B cell (primary cell): ENCODE measurements at regions not wholly inside any gene's neighbourhood (a gene's known extent, or its start where the extent isn't known, plus 50 kb on each side); places are given as distances from the start of the nearest gene placed in this dataset.

Experiments used
- ATAC-seq: fragments of 200-7000 bp; cut with Tn5 transposase; one replicate; pipeline ENCODE4 v1.10.0; 2021; ENCODE audit warnings: low read depth, mild to moderate bottlenecking, moderate number of reproducible peaks, moderate library complexity
- CTCF ChIA-PET: fragments of 350-600 bp; sonication (Branson Sonifier 250); formaldehyde crosslinking; loops from one replicate; lab custom pipeline; 2021; ENCODE audit warnings: antibody characterized with exemption, inconsistent platforms; lab: Charles Lee
- POLR2A ChIA-PET: fragments of 350-600 bp; sonication (Branson Sonifier 250); formaldehyde crosslinking; loops from one replicate; lab custom pipeline; 2021; ENCODE audit warnings: antibody characterized with exemption; lab: Charles Lee
- DNase-seq: peaks from one replicate; pipeline ENCODE4 v3.0.0; 2013
- H2AFZ ChIP-seq: 2 replicates; pipeline ENCODE4 v1.6.1; 2012; ENCODE audit warnings: mild to moderate bottlenecking, low read depth, low read length; ENCODE audit not compliant: insufficient read depth, poor library complexity, severe bottlenecking
- H3K27ac ChIP-seq, 2 donors: 1 replicate in 1 of 2; 2 replicates in 1 of 2; pipeline ENCODE4 v1.5.1; 2012 to 2013; ENCODE audit warnings: low read length in 2 of 2, mild to moderate bottlenecking in 2 of 2, moderate library complexity in 1 of 2
- H3K27me3 ChIP-seq, 4 experiments: fragments of 200-600 bp in 1 of 4; sonication (generic) in 1 of 4; replicated peaks in 1 of 4; 1 replicate in 2 of 4; 2 replicates in 2 of 4; pipeline versions ENCODE4 v1.6.1 to v1.7.0; 2013 to 2016; ENCODE audit warnings: low read length in 3 of 4, mild to moderate bottlenecking in 2 of 4, mixed read lengths in 1 of 4, moderate library complexity in 1 of 4; ENCODE audit not compliant: insufficient read depth in 4 of 4, control insufficient read depth in 3 of 4; ENCODE audit errors: control extremely low read depth in 1 of 4
- H3K36me3 ChIP-seq, 2 experiments: replicated peaks in 1 of 2; 1 replicate in 1 of 2; 2 replicates in 1 of 2; pipeline versions ENCODE4 v1.6.1 to v1.7.1; 2013; ENCODE audit warnings: low read length in 1 of 2; ENCODE audit not compliant: insufficient read depth in 2 of 2, control insufficient read depth in 1 of 2; ENCODE audit errors: control extremely low read depth in 1 of 2, extremely low read depth in 1 of 2
- H3K4me1 ChIP-seq, 2 donors: fragments of 200-600 bp in 1 of 2; sonication (generic) in 1 of 2; 1 replicate in 1 of 2; 2 replicates in 1 of 2; pipeline versions ENCODE4 v1.5.1 to v1.6.1; 2013 to 2017; ENCODE audit warnings: low read length in 2 of 2; ENCODE audit not compliant: control insufficient read depth in 2 of 2, insufficient read depth in 2 of 2
- H3K4me2 ChIP-seq: replicated peaks from 2 replicates; pipeline ENCODE3; 2012; ENCODE audit warnings: mild to moderate bottlenecking, low read depth, low read length; ENCODE audit not compliant: poor library complexity, severe bottlenecking
- H3K4me3 ChIP-seq, 5 experiments: fragments of 200-600 bp in 1 of 5; sonication (generic) in 1 of 5; 1 replicate in 3 of 5; 2 replicates in 2 of 5; pipeline versions ENCODE4 v1.5.1 to v1.7.0; 2011 to 2016; ENCODE audit warnings: low read length in 4 of 5, mild to moderate bottlenecking in 4 of 5, low read depth in 2 of 5, control low read depth in 1 of 5, moderate library complexity in 1 of 5; ENCODE audit not compliant: insufficient read depth in 1 of 5; ENCODE audit errors: control extremely low read depth in 1 of 5, extremely low read depth in 1 of 5
- H3K79me2 ChIP-seq: fragments of 200-600 bp; sonication (generic); one replicate; pipeline ENCODE4 v1.6.0; 2016; ENCODE audit warnings: low read length; ENCODE audit not compliant: control insufficient read depth, insufficient read depth
- H3K9ac ChIP-seq: fragments of 200-600 bp; sonication (generic); 2 replicates; pipeline ENCODE4 v1.6.1; 2017; ENCODE audit warnings: mild to moderate bottlenecking, low read length, moderate library complexity
- H3K9me3 ChIP-seq, 3 donors: one replicate each; pipeline versions ENCODE4 v1.6.1 to v1.7.1; 2013; ENCODE audit warnings: low read length in 2 of 3; ENCODE audit not compliant: control insufficient read depth in 2 of 3, insufficient read depth in 1 of 3; ENCODE audit errors: control extremely low read depth in 1 of 3
- H4K20me1 ChIP-seq: 2 replicates; pipeline ENCODE4 v1.6.0; 2012; ENCODE audit warnings: mild to moderate bottlenecking, low read length; ENCODE audit not compliant: insufficient read depth, control insufficient read depth, poor library complexity, severe bottlenecking
- H3K27ac Mint-ChIP-seq: one replicate; pipeline ENCODE4 v1.8.0; 2021; ENCODE audit warnings: mixed read lengths
- H3K27me3 Mint-ChIP-seq: one replicate; pipeline ENCODE4 v1.8.0; 2021; ENCODE audit warnings: mixed read lengths
- H3K4me1 Mint-ChIP-seq: one replicate; pipeline ENCODE4 v1.8.0; 2021; ENCODE audit warnings: mixed read lengths
- H3K4me3 Mint-ChIP-seq: one replicate; pipeline ENCODE4 v1.8.0; 2021; ENCODE audit warnings: mixed read lengths
- H3K9me3 Mint-ChIP-seq: one replicate; pipeline ENCODE4 v1.8.0; 2022; ENCODE audit warnings: mixed read lengths; ENCODE audit not compliant: insufficient read depth
- EZH2 ChIP-seq: IDR thresholded peaks from 2 replicates; pipeline ENCODE4 v1.6.1; 2012; ENCODE audit warnings: borderline replicate concordance, low read depth, mild to moderate bottlenecking, moderate library complexity, low read length; ENCODE audit not compliant: insufficient read depth, poor library complexity, severe bottlenecking
- WGBS: methylation state at CpG from one replicate; pipeline ENCODE4 v1.1.5; 2013; ENCODE audit warnings: missing lambda C conversion rate; ENCODE audit not compliant: insufficient coverage; 5-methylcytosine and 5-hydroxymethylcytosine counted together
- intact Hi-C: fragments of 100-400 bp; cut with micrococcal nuclease; formaldehyde crosslinking; loops from one replicate; pipeline ENCODE4 v1.10.0; 2022
- TF ChIP-seq, protein P1 (sequence below): fragments of 200-600 bp; IDR thresholded peaks from one replicate; pipeline ENCODE4 v1.8.0; 2022; ENCODE audit warnings: antibody characterized with exemption, mild to moderate bottlenecking

- TF ChIP-seq, protein P1, sequence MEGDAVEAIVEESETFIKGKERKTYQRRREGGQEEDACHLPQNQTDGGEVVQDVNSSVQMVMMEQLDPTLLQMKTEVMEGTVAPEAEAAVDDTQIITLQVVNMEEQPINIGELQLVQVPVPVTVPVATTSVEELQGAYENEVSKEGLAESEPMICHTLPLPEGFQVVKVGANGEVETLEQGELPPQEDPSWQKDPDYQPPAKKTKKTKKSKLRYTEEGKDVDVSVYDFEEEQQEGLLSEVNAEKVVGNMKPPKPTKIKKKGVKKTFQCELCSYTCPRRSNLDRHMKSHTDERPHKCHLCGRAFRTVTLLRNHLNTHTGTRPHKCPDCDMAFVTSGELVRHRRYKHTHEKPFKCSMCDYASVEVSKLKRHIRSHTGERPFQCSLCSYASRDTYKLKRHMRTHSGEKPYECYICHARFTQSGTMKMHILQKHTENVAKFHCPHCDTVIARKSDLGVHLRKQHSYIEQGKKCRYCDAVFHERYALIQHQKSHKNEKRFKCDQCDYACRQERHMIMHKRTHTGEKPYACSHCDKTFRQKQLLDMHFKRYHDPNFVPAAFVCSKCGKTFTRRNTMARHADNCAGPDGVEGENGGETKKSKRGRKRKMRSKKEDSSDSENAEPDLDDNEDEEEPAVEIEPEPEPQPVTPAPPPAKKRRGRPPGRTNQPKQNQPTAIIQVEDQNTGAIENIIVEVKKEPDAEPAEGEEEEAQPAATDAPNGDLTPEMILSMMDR: no peak
- TF ChIP-seq EZH2: no peak
- H3K4me1 ChIP-seq: no peaks in the 10 kb centered on the region
- no peaks in the 10 kb centered on the region for H3K9me3 Mint-ChIP-seq
- peaks cover 0 to 16% (median 0%) of the 10 kb centered on the region in 3 donors for H3K9me3 ChIP-seq
- H3K4me1 Mint-ChIP-seq: no peaks in the 10 kb centered on the region
- no peak overlapping the region for H3K4me3 ChIP-seq
- ATAC-seq: no peak
- no peaks in the 10 kb centered on the region for H3K79me2 ChIP-seq
- no peak overlapping the region for H3K9ac ChIP-seq
- no peak overlapping the region for H3K27ac ChIP-seq
- H3K27me3 Mint-ChIP-seq: no peaks in the 10 kb centered on the region
- H3K27me3 ChIP-seq: no peaks in the 10 kb centered on the region
- H3K36me3 ChIP-seq: no peaks in the 10 kb centered on the region
- intact Hi-C loops: no loop called here
- DNase-seq: no peak
- no peak overlapping the region for H3K4me3 Mint-ChIP-seq
- H4K20me1 ChIP-seq: no peaks in the 10 kb centered on the region
- WGBS: 25% methylated on average over 5 of the region's 6 CpGs
- CTCF ChIA-PET: no interaction called here
- no peak overlapping the region for H3K4me2 ChIP-seq
- no peak overlapping the region for H3K27ac Mint-ChIP-seq
- POLR2A ChIA-PET: no interaction called here
- no peak overlapping the region for H2AFZ ChIP-seq
These were observed 241.6 kb upstream of the TCERG1L start for GRCh38 chr10:131553121-131553520.

DNA sequence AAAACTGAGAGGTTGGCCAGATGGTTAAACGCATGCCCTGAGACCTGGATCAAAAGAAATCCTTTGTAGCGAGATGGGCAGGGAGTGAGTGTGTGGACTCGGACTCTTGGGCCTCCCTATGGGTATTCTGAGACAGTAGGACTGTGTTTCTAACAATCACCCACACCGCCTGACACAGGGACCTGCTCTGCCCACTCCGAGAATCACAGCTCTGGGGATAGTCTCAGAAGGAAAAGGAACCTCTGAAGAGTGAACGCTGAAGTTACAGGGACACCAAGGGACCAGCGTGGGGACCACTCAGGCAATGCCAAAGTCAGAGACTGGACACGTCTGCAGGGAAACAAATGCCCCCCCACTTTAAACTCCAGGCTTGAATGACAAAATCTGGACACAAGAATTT lies 242.1 kb upstream of the TCERG1L start:
- Histone ChIP-seq H3K27me3 (no peaks in the 10 kb centered on the region), H4K20me1 (no peaks in the 10 kb centered on the region), H3K36me3 (no peaks in the 10 kb centered on the region), H3K27ac (no peak overlapping the region), H3K9me3 (peaks cover 0 to 16% (median 0%) of the 10 kb centered on the region in 3 donors), H3K4me3 (no peak overlapping the region), H2AFZ (no peak overlapping the region), H3K79me2 (no peaks in the 10 kb centered on the region), H3K4me1 (no peaks in the 10 kb centered on the region), H3K4me2 (no peak overlapping the region), H3K9ac (no peak overlapping the region)
- no peaks in the 10 kb centered on the region for H3K4me1 Mint-ChIP-seq
- H3K27me3 Mint-ChIP-seq: no peaks in the 10 kb centered on the region
- no peak overlapping the region for H3K27ac Mint-ChIP-seq
- no peak overlapping the region for H3K4me3 Mint-ChIP-seq
- no peaks in the 10 kb centered on the region for H3K9me3 Mint-ChIP-seq
- DNase-seq (no peak), ATAC-seq (no peak)
- intact Hi-C loops: no loop called here
- WGBS: 88% methylated on average over 7 of the region's 8 CpGs
- ChIA-PET CTCF (no interaction called here), POLR2A (no interaction called here)
- TF ChIP-seq, protein P1: no peak
- no peak for TF ChIP-seq EZH2
